Activated CD4-positive, alpha-beta T cell treated with anti-CD3 and anti-CD28 coated beads, Interleukin-2, amount 50 U/mL, for 48 hours (primary cell): ENCODE measurements at regions not wholly inside any gene's neighbourhood (a gene's known extent, or its start where the extent isn't known, plus 50 kb on each side); places are given as distances from the start of the nearest gene placed in this dataset.
A peak's percentile ranks its signal among the peaks of the same experiment; 100 is the strongest.
"Not testable (repeated sequence)": the region's sequence is repeated elsewhere in the genome, so short reads cannot be mapped to it uniquely, and the experiment has no call there.

Source experiments
- DNase-seq, 2 experiments: peaks; one replicate each; pipeline ENCODE4 v3.0.0-alpha.2; 2020

DNA sequence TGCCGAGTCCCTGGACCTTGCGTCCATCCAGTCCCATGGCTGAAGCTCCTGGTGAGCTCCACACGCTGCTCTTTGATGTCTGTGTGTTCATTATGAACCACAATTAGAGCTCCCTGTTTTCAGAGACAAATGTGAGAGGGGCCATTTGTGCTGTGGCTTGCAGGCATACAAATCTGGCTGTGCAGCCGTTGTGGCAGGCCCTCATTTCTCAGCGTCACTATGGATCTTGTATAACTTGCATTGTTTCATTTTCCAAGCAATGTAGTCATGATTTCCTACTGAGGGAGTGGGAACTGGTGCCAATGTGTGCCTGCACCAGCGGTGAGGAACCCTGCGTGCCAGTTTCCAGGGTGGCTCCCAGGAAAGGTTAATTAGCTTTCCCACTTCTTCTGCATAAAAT, 542.6 kb downstream of the TMEM114 start:
- no peak for DNase-seq

GRCh38 chr16:8044796-8045195, 545.5 kb downstream of the TMEM114 start:
- no peak for DNase-seq

DNA sequence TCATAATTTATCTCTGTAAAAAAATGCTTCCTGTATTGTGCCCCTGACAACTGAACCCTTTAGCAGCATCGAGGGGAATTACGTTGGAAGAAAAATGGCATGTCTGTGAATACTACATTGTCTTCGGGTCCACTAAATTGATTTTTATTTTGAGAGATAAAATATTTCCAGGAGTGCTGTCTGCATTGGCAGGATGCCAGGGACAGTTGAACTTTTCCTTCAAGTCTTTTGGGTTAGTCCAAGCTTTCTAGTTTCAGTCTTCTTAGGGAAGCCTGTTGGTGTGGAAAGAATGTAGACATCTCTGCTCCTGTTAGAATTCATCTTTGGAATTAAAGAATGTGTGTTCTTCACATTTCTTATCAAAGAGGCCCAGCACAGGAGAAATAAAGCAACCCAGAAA, 557.9 kb downstream of the TMEM114 start:
- DNase-seq: no peak

- DNase-seq: not testable (repeated sequence)
Measured at GRCh38 chr16:8030004-8030403, 560.3 kb downstream of the TMEM114 start.

- peak in 1 of 2 experiments; percentile 1 for DNase-seq
Measured at GRCh38 chr16:8026450-8026849, 563.9 kb downstream of the TMEM114 start.

- no peak for DNase-seq
Measured at GRCh38 chr16:8023326-8023725, 567.0 kb downstream of the TMEM114 start.

- no peak for DNase-seq
Measured at GRCh38 chr16:8005096-8005860, 585.0 kb downstream of the TMEM114 start.

DNA sequence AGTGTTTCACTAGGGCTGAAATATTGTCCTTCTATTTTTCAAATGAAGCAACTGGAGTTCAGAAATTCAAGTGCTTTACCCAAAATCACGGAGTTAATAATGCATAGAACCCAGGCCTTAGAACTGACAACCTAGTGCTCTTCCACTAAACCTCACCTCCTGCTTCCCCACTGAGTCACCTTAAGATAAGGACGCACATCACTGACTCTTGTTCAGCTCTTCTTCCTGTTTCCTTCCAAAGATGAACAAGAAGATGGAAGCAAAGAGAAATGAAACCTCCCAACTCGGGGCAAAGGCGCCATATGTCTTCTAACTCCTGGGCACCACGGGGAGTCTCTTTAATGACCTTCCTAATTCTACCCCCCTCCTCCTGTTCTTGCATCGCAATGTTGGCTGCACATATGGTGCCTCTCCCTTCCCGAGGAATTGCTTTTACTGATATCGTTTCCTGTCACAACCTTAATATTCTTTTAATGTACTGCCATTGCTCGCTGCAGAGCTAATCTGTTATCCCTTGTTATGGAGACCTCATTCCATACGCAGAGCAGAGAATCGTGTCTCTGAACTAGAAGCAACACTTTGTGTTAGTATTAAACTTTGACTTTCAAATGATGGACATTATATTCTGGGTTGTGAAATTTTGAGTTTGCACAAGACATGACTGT, 591.4 kb downstream of the TMEM114 start:
- DNase-seq: no peak

- no peak for DNase-seq
Measured at GRCh38 chr16:7997966-7998365, 592.3 kb downstream of the TMEM114 start.

DNA sequence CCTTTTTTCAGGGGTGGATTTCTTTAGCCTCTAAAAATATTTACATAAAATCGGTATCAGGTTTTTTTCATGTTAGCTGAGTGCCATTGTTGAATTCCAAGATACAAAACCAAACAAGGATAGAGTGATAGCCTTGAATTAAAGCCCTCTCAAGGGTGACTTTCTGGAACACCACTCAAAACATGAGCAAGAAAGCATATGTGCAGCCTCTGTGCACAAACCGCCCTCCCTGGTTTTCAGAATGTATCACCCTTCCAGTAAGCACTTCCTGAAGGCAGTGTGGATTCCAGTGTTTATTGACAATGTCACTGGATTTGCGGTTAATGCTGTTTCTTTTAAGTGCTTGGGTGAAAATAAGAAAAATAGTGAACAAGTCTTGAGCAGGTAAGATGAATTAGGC, 597.7 kb downstream of the TMEM114 start:
- DNase-seq: no peak

DNA sequence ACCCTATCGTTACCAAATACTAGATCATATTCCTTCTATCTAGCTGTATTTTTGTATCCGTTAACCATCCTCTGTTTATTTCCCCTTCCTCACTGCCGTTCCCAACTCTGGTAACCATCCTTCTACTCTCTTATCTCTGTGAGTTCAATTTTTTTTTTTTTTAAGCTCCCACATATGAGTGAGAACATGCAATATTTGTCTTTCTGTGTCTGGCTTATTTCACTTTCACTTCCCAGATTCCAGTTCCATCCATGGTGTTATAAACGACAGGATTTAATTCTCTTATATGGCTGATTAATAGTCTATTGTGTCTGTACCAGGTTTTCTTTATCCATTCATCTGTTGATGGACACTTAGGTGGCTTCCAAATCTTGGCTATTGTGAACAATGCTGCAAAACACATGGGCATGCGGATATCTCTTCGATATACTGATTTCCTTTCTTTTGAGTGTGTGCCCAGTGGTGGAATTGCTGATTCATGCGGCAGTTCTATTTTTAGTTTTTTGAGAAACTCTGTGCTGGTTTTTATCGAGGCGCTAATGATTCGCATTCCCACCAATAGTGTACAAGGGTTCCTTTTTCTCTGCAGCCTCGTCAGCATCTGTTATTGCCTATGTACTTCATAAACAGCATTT, 599.6 kb downstream of the TMEM114 start:
- no peak for DNase-seq

DNA sequence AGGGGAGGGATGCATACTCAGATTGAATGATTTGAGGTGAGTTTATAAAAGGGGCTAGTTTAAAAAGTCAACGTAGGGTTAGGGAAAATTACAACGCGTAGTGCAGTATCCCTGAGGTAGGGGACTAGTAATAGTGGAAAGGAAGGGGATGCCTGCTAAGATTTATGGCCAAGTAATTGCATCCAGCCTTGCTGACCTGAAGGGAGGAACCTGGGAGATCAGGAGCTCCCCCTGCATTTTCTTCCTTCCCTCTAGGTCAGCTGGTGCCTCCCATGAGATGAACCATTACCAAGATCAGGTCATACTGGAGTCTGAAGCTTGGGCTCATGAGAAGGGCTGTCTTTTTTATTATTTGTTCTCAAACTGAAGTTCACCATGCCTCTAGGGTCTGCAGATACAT, 606.6 kb downstream of the TMEM114 start:
- DNase-seq: no peak

GRCh38 chr16:7980133-7980483, 610.2 kb downstream of the TMEM114 start:
- DNase-seq: no peak

- DNase-seq: no peak
Measured at GRCh38 chr16:7979448-7980132, 610.7 kb downstream of the TMEM114 start.

- no peak for DNase-seq
Measured at GRCh38 chr16:7976563-7976962, 613.7 kb downstream of the TMEM114 start.

GRCh38 chr16:7976125-7976524, 614.2 kb downstream of the TMEM114 start:
- DNase-seq: no peak

DNA sequence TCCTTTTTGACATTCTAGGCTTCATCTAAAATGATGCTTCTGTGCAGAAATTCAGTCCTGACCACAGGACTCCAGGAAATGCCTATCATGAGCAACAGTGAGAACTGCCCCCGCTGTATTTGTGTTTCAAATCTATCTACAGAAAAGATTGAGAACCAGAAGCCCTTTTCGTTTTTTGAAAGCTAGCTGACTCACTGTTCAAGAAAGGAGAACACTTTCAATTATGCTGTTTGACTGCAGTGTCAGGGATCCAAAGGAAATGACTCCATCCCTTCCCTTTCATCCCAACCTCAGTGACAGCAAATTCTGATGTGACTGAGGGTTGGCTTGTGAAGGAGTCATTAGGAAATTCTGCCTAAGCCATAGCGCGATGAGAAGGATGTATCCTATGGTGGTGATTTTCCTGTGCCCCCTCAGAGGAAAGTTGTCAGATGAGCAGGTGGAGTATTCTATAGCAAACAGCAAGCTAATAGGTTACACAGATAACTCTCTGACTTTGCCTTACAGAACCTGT, 622.3 kb downstream of the TMEM114 start:
- DNase-seq: no peak

DNA sequence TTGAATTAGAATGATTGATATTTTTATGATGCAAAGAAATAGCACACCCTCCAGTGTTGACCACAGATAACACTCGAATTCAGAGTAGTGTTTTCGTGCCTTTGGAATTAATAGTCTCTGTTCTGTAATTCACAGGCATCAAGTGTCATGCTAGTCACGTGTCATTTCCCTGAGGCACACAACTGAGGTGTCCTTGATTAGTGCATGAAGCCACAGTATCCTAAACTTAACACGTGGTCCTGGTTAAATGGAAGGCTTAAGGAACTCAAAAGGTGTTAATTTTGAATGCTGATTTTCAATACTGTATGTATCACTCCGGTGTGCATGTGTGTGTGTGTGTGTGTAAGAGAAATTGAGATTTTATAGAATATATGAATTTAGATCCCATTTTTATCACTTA, 625.6 kb downstream of the TMEM114 start:
- DNase-seq: no peak

- DNase-seq: no peak
Measured at GRCh38 chr16:7964167-7964566, 626.1 kb downstream of the TMEM114 start.

DNA sequence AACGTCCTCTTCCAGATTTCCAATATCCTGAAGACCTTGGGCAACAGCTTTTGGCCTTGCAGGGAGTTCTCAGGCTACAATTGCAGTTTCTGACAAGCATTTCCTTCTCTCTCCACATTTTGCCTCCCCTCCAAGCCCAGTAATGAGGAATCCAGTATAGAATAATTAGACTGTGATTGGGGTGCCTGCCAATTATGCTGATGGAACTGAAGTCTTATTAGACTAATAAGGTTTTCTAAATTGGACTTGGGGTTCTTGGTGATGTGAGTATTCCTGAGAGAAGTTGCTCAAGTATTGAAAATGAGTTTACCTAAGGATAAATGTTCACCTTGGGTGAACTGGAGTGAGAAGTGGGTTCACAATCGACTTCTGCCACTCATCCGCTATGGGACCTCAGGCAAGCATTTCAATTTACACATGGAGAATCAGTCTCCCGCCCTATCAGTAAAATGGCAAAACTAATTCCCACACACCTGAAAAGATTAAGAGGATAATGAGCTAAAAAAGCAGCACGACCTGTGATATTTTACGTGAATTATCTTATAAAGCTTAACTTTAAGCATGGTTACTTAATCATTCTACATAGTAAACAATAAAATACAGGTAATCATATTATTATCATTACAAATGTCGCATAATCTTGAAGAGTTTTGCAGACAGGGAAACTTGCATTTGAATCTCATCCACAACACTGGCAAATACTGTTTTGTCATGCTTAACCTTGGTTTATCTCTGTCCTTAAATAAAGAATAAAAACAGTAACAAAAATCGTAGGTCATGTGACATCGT, 628.0 kb downstream of the TMEM114 start:
- DNase-seq: no peak

GRCh38 chr16:7957151-7957550, 624.5 kb downstream of the RBFOX1 start:
- no peak for DNase-seq

GRCh38 chr16:7953360-7953759, 620.7 kb downstream of the RBFOX1 start:
- no peak for DNase-seq

- no peak for DNase-seq
Measured at GRCh38 chr16:7946142-7946541, 613.5 kb downstream of the RBFOX1 start.
